Transverse colon (tissue), 4 donors: ENCODE measurements at regions not wholly inside any gene's neighbourhood (a gene's known extent, or its start where the extent isn't known, plus 50 kb on each side); places are given as distances from the start of the nearest gene placed in this dataset.
A peak's percentile ranks its signal among the peaks of the same experiment; 100 is the strongest.

Experiments used
- DNase-seq: peaks from one replicate; pipeline ENCODE4 v3.0.0-alpha.2; 2019
- H3K27ac ChIP-seq, 4 donors: fragments of 200-600 bp; sonication (generic); 2 replicates each; pipeline ENCODE4 v1.5.1; 2016 to 2018; ENCODE audit warnings: inconsistent platforms in 4 of 4
- H3K27me3 ChIP-seq: fragments of 200-600 bp; sonication (generic); 2 replicates; pipeline ENCODE4 v1.5.1; 2017; ENCODE audit warnings: inconsistent platforms
- H3K36me3 ChIP-seq, 4 donors: fragments of 200-600 bp; sonication (generic); 2 replicates each; pipeline ENCODE4 v1.5.1; 2017 to 2019; ENCODE audit warnings: inconsistent platforms in 4 of 4
- H3K4me1 ChIP-seq, 4 donors: fragments of 200-600 bp; sonication (generic); 2 replicates each; pipeline ENCODE4 v1.5.1; 2017 to 2020; ENCODE audit warnings: inconsistent platforms in 4 of 4
- H3K4me3 ChIP-seq, 4 donors: fragments of 200-600 bp; sonication (generic); 1 replicate in 1 of 4; 2 replicates in 3 of 4; pipeline versions ENCODE4 v1.5.1 to v1.6.1; 2017 to 2019; ENCODE audit warnings: inconsistent platforms in 4 of 4
- H3K9me3 ChIP-seq, 2 donors: fragments of 200-600 bp; sonication (generic); 2 replicates each; pipeline ENCODE4 v1.5.1; 2017 to 2019; ENCODE audit warnings: inconsistent platforms in 2 of 2
- CTCF ChIP-seq, 5 experiments: fragments of 200-600 bp in 3 of 5; fragments of 450-650 bp in 2 of 5; sonication (generic) in 3 of 5; IDR thresholded peaks; 1 replicate in 2 of 5; 2 replicates in 3 of 5; pipeline ENCODE4 v1.5.1; 2016 to 2017; ENCODE audit warnings: antibody characterized with exemption in 5 of 5, inconsistent platforms in 3 of 5, mild to moderate bottlenecking in 2 of 5, moderate library complexity in 1 of 5
- EP300 ChIP-seq: sonication (generic); formaldehyde crosslinking; IDR thresholded peaks from one replicate; pipeline ENCODE4 v1.6.1; 2017; ENCODE audit warnings: antibody characterized with exemption, low read depth
- POLR2A ChIP-seq: fragments of 450-650 bp; IDR thresholded peaks from one replicate; pipeline ENCODE4 v1.6.1; 2016; ENCODE audit warnings: antibody characterized with exemption, mild to moderate bottlenecking, moderate library complexity
- POLR2AphosphoS5 ChIP-seq, 3 donors: sonication (generic); formaldehyde crosslinking; IDR thresholded peaks; one replicate each; pipeline ENCODE4 v1.6.1; 2016; ENCODE audit warnings: antibody characterized with exemption in 3 of 3
- WGBS, 2 donors: methylation state at CpG; one replicate each; pipeline ENCODE4 v1.1.5; 2018; ENCODE audit warnings: low coverage in 1 of 2; 5-methylcytosine and 5-hydroxymethylcytosine counted together
- in situ Hi-C, 4 donors: fragments of 200-750 bp; cut with MboI; loops; one replicate each; pipeline versions ENCODE4 v1.15.0 to v1.15.1; 2017; ENCODE audit warnings: low sequenced_read_pairs in 3 of 4, low pct_ligation_motif_present in 1 of 4, low pct_unique_long_range_greater_than_20kb in 1 of 4
- intact Hi-C: fragments of 100-400 bp; cut with DNase I; formaldehyde crosslinking; loops from one replicate; pipeline ENCODE4 v1.15.1; 2023; ENCODE audit warnings: low total_unique reads

- no peak overlapping the region for H3K27ac ChIP-seq
- no peaks in the 10 kb centered on the region for H3K27me3 ChIP-seq
- no peaks in the 10 kb centered on the region for H3K36me3 ChIP-seq
- no peaks in the 10 kb centered on the region for H3K9me3 ChIP-seq
- no peak for DNase-seq
- in situ Hi-C loops (no loop called here), intact Hi-C loops (no loop called here)
- no peak overlapping the region for H3K4me3 ChIP-seq
- H3K4me1 ChIP-seq, result no peaks in the 10 kb centered on the region
- TF ChIP-seq EP300, result no peak
- TF ChIP-seq POLR2A, result no peak
- TF ChIP-seq CTCF (IDR thresholded peaks at IDR 0.05), result no peak
- TF ChIP-seq POLR2AphosphoS5 (IDR thresholded peaks at IDR 0.05), result no peak
- WGBS, 2 donors, result 50 to 61% methylated on average over 2 to 16 of the region's 17 CpGs
These were observed 415.7 kb downstream of the PTPRU start for GRCh38 chr1:29651684-29652665.

- H3K27me3 ChIP-seq, result no peaks in the 10 kb centered on the region
- no peak for DNase-seq
- no peak overlapping the region for H3K27ac ChIP-seq
- TF ChIP-seq CTCF (IDR thresholded peaks at IDR 0.05) (no peak), POLR2AphosphoS5 (IDR thresholded peaks at IDR 0.05) (no peak), EP300 (no peak), POLR2A (no peak)
- no peaks in the 10 kb centered on the region for H3K4me1 ChIP-seq
- no peak overlapping the region for H3K4me3 ChIP-seq
- H3K9me3 ChIP-seq, result no peaks in the 10 kb centered on the region
- no peaks in the 10 kb centered on the region for H3K36me3 ChIP-seq
- in situ Hi-C loops, result no loop called here
- intact Hi-C loops, result no loop called here
These were observed 414.9 kb downstream of the PTPRU start for GRCh38 chr1:29651246-29651645.

GRCh38 chr1:29650476-29650875 is 414.2 kb downstream of the PTPRU start:
- in situ Hi-C loops (no loop called here), intact Hi-C loops (no loop called here)
- Histone ChIP-seq H3K27ac (no peak overlapping the region), H3K27me3 (no peaks in the 10 kb centered on the region), H3K36me3 (no peaks in the 10 kb centered on the region), H3K9me3 (no peaks in the 10 kb centered on the region), H3K4me1 (no peaks in the 10 kb centered on the region), H3K4me3 (no peak overlapping the region)
- no peak for TF ChIP-seq POLR2A
- no peak for TF ChIP-seq POLR2AphosphoS5 (IDR thresholded peaks at IDR 0.05)
- no peak for TF ChIP-seq EP300
- no peak for TF ChIP-seq CTCF (IDR thresholded peaks at IDR 0.05)
- WGBS, 2 donors, result 88% methylated on average over 3 of the region's 3 CpGs; no CpG with 5 or more reads in 1 of the 2 donors
- peak; percentile 1 for DNase-seq

GRCh38 chr1:29650041-29650400 is 413.7 kb downstream of the PTPRU start:
- 75% methylated on average over 8 of the region's 8 CpGs; no CpG with 5 or more reads in 1 of the 2 donors for WGBS, 2 donors
- no peak for DNase-seq
- Histone ChIP-seq H3K9me3 (no peaks in the 10 kb centered on the region), H3K27me3 (no peaks in the 10 kb centered on the region), H3K4me1 (no peaks in the 10 kb centered on the region), H3K36me3 (no peaks in the 10 kb centered on the region), H3K27ac (no peak overlapping the region), H3K4me3 (no peak overlapping the region)
- in situ Hi-C loops (no loop called here), intact Hi-C loops (no loop called here)
- no peak for TF ChIP-seq CTCF (IDR thresholded peaks at IDR 0.05)
- no peak for TF ChIP-seq EP300
- TF ChIP-seq POLR2A, result no peak
- no peak for TF ChIP-seq POLR2AphosphoS5 (IDR thresholded peaks at IDR 0.05)
